NCI-H146 treated with DMSO at 0.1 percent for 48 hours (cell line): ENCODE measurements at regions not wholly inside any gene's neighbourhood (a gene's known extent, or its start where the extent isn't known, plus 50 kb on each side); places are given as distances from the start of the nearest gene placed in this dataset.
"Not testable (repeated sequence)": the region's sequence is repeated elsewhere in the genome, so short reads cannot be mapped to it uniquely, and the experiment has no call there.

Experiments used
- DNase-seq: peaks from one replicate; lab custom pipeline; 2025; ENCODE audit not compliant: unreplicated experiment; lab: John Stamatoyannopoulos, UW

- DNase-seq: no peak
Measured at GRCh38 chr18:2191180-2191790, 380.0 kb downstream of the METTL4 start.

GRCh38 chr18:2192562-2192961 is 378.7 kb downstream of the METTL4 start:
- DNase-seq: no peak

GRCh38 chr18:2197946-2198345 is 373.4 kb downstream of the METTL4 start:
- no peak for DNase-seq

- no peak for DNase-seq
Measured at GRCh38 chr18:2199060-2199459, 372.2 kb downstream of the METTL4 start.

- DNase-seq: no peak
Measured at GRCh38 chr18:2201036-2201600, 370.2 kb downstream of the METTL4 start.

GRCh38 chr18:2204736-2205135 is 366.6 kb downstream of the METTL4 start:
- DNase-seq: no peak

- no peak for DNase-seq
Measured at GRCh38 chr18:2207294-2207693, 364.0 kb downstream of the METTL4 start.

GRCh38 chr18:2212598-2213205 is 358.6 kb downstream of the METTL4 start:
- no peak for DNase-seq

- no peak for DNase-seq
Measured at GRCh38 chr18:2213905-2214304, 357.4 kb downstream of the METTL4 start.

GRCh38 chr18:2217356-2217755 is 353.9 kb downstream of the METTL4 start:
- DNase-seq: no peak

GRCh38 chr18:2218101-2218500 is 353.2 kb downstream of the METTL4 start:
- DNase-seq: no peak

GRCh38 chr18:2219706-2220105 is 351.6 kb downstream of the METTL4 start:
- no peak for DNase-seq

- no peak for DNase-seq
Measured at GRCh38 chr18:2222270-2223185, 348.8 kb downstream of the METTL4 start.

- no peak for DNase-seq
Measured at GRCh38 chr18:2223449-2223848, 347.9 kb downstream of the METTL4 start.

GRCh38 chr18:2223849-2224248 is 347.5 kb downstream of the METTL4 start:
- DNase-seq: peak; percentile 26

GRCh38 chr18:2236232-2236631 is 335.1 kb downstream of the METTL4 start:
- no peak for DNase-seq

- DNase-seq: no peak
Measured at GRCh38 chr18:2237706-2238105, 333.6 kb downstream of the METTL4 start.

- DNase-seq: no peak
Measured at GRCh38 chr18:2240311-2240705, 331.0 kb downstream of the METTL4 start.

GRCh38 chr18:2244641-2245040 is 326.7 kb downstream of the METTL4 start:
- no peak for DNase-seq

GRCh38 chr18:2247101-2247500 is 324.2 kb downstream of the METTL4 start:
- DNase-seq: not testable (repeated sequence)

GRCh38 chr18:2254977-2255376 is 316.3 kb downstream of the METTL4 start:
- no peak for DNase-seq

- DNase-seq: no peak
Measured at GRCh38 chr18:2256577-2256976, 314.7 kb downstream of the METTL4 start.
